Activated CD4-positive, CD25-positive, alpha-beta regulatory T cell (primary cell): ENCODE measurements at regions not wholly inside any gene's neighbourhood (a gene's known extent, or its start where the extent isn't known, plus 50 kb on each side); places are given as distances from the start of the nearest gene placed in this dataset.
"Not testable (repeated sequence)": the region's sequence is repeated elsewhere in the genome, so short reads cannot be mapped to it uniquely, and the experiment has no call there.

Experiments used
- DNase-seq, 4 experiments: peaks; one replicate each; lab custom pipeline; 2025; lab: John Stamatoyannopoulos, UW

- DNase-seq: no peak
These were observed 192.6 kb upstream of the E2F8 start for GRCh38 chr11:19433367-19433766.

- no peak for DNase-seq
These were observed 191.8 kb upstream of the E2F8 start for GRCh38 chr11:19432370-19433061.

- no peak for DNase-seq
These were observed 190.1 kb upstream of the E2F8 start for GRCh38 chr11:19430754-19431398.

- no peak for DNase-seq
These were observed 189.6 kb upstream of the E2F8 start for GRCh38 chr11:19430346-19430745.

- DNase-seq: no peak
These were observed 188.5 kb upstream of the E2F8 start for GRCh38 chr11:19429108-19429760.

GRCh38 chr11:19428206-19429002 lies 187.7 kb upstream of the E2F8 start:
- DNase-seq: no peak

GRCh38 chr11:19426756-19427403 lies 186.1 kb upstream of the E2F8 start:
- no peak for DNase-seq

GRCh38 chr11:19426011-19426755 lies 185.4 kb upstream of the E2F8 start:
- DNase-seq: no peak

- DNase-seq: no peak
These were observed 181.5 kb upstream of the E2F8 start for GRCh38 chr11:19422276-19422675.

- no peak for DNase-seq
These were observed 180.3 kb upstream of the E2F8 start for GRCh38 chr11:19420868-19421533.

GRCh38 chr11:19419808-19420207 lies 179.1 kb upstream of the E2F8 start:
- DNase-seq: no peak

- DNase-seq: no peak
These were observed 178.4 kb upstream of the E2F8 start for GRCh38 chr11:19419021-19419750.

GRCh38 chr11:19418221-19418620 lies 177.5 kb upstream of the E2F8 start:
- no peak for DNase-seq

- not testable (repeated sequence) for DNase-seq
These were observed 171.3 kb upstream of the E2F8 start for GRCh38 chr11:19412070-19412469.

GRCh38 chr11:19410032-19410431 lies 169.3 kb upstream of the E2F8 start:
- DNase-seq: no peak

GRCh38 chr11:19409307-19409706 lies 168.6 kb upstream of the E2F8 start:
- DNase-seq: no peak

GRCh38 chr11:19407677-19408270 lies 167.0 kb upstream of the E2F8 start:
- no peak for DNase-seq

GRCh38 chr11:19405966-19406365 lies 165.2 kb upstream of the E2F8 start:
- DNase-seq: no peak

GRCh38 chr11:19404787-19405186 lies 164.0 kb upstream of the E2F8 start:
- DNase-seq: no peak
